Upper lobe of left lung (tissue), 6 donors: ENCODE measurements at regions not wholly inside any gene's neighbourhood (a gene's known extent, or its start where the extent isn't known, plus 50 kb on each side); places are given as distances from the start of the nearest gene placed in this dataset.

ENCODE experiments used
- ATAC-seq, 2 donors: fragments of 200-7000 bp; cut with Tn5 transposase; one replicate each; pipeline ENCODE4 v1.9.1; 2022; ENCODE audit warnings: mild to moderate bottlenecking in 2 of 2, moderate library complexity in 2 of 2; ENCODE audit not compliant: low FRiP score in 2 of 2
- DNase-seq, 2 donors: peaks; one replicate each; pipeline ENCODE4 v3.0.0-alpha.2; 2019 to 2020
- H3K27ac ChIP-seq, 4 donors: fragments of 200-600 bp; sonication (generic); one replicate each; pipeline ENCODE4 v1.5.1; 2016 to 2019
- H3K27me3 ChIP-seq, 4 donors: fragments of 200-600 bp; sonication (generic); one replicate each; pipeline ENCODE4 v1.5.1; 2017 to 2019
- H3K36me3 ChIP-seq, 4 donors: fragments of 200-600 bp; sonication (generic); one replicate each; pipeline ENCODE4 v1.5.1; 2016 to 2019
- H3K4me1 ChIP-seq, 4 donors: fragments of 200-600 bp; sonication (generic); one replicate each; pipeline ENCODE4 v1.5.1; 2018 to 2019
- H3K4me3 ChIP-seq, 4 donors: fragments of 200-600 bp; sonication (generic); one replicate each; pipeline ENCODE4 v1.5.1; 2017 to 2019; ENCODE audit warnings: mild to moderate bottlenecking in 2 of 4, moderate library complexity in 1 of 4
- H3K9me3 ChIP-seq, 4 donors: fragments of 200-600 bp; sonication (generic); one replicate each; pipeline ENCODE4 v1.5.1; 2018 to 2019
- EP300 ChIP-seq, 4 donors: sonication (generic); formaldehyde crosslinking; IDR thresholded peaks; one replicate each; pipeline ENCODE4 v1.5.1; 2017; ENCODE audit warnings: antibody characterized with exemption in 4 of 4, control low read depth in 2 of 4
- POLR2A ChIP-seq, 4 donors: fragments of 450-650 bp; IDR thresholded peaks; one replicate each; pipeline ENCODE4 v1.5.1; 2016 to 2017; ENCODE audit warnings: antibody characterized with exemption in 4 of 4, mild to moderate bottlenecking in 2 of 4
- POLR2AphosphoS5 ChIP-seq, 2 donors: sonication (generic); formaldehyde crosslinking; IDR thresholded peaks; one replicate each; pipeline ENCODE4 v1.5.1; 2017; ENCODE audit warnings: antibody characterized with exemption in 2 of 2
- WGBS, 2 donors: methylation state at CpG; one replicate each; pipeline ENCODE4 v1.1.5; 2017 to 2018; 5-methylcytosine and 5-hydroxymethylcytosine counted together
- TF ChIP-seq, protein P1 (sequence below), 6 experiments: fragments of 450-650 bp in 4 of 6; fragments of 200-600 bp in 2 of 6; sonication (generic) in 2 of 6; IDR thresholded peaks; one replicate each; pipeline ENCODE4 v1.5.1; 2016 to 2019; ENCODE audit warnings: antibody characterized with exemption in 6 of 6
- donor health status: DM: no; HTN: no; CAD: no; lungs with moderate emphysema.
- donor health status: DM: no; HTN: yes; CAD: no; lungs with severe emphysema.

DNA sequence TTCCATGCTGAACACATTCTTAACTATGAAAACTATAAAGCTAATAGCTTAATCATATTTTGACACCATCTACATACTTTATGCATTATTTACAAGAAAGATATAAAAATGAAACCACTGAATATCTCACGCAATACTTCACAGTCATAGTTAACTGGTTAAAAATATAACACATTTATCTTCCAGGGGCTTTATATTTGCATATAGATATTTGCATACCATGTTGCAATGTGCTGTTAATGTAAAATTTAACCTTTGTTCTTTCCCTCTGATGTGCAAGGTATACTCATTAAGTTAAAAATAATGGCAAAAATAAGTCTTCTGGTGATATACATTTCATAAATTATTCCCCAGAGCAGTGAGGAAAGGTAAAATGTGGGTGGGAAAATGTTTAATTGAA is 76.9 kb upstream of the MGMT start:
- DNase-seq: no peak
- ATAC-seq: no peak
- Histone ChIP-seq H3K36me3 (no peaks in the 10 kb centered on the region), H3K9me3 (no peaks in the 10 kb centered on the region), H3K4me3 (no peak overlapping the region), H3K27me3 (no peaks in the 10 kb centered on the region), H3K4me1 (no peaks in the 10 kb centered on the region), H3K27ac (no peak overlapping the region)
- WGBS, 2 donors: 91 to 97% methylated on average over 1 of the region's 1 CpG
- TF ChIP-seq EP300 (IDR thresholded peaks at IDR 0.05) (no peak), POLR2A (IDR thresholded peaks at IDR 0.05) (no peak), POLR2AphosphoS5 (IDR thresholded peaks at IDR 0.05) (no peak)
- TF ChIP-seq, protein P1, sequence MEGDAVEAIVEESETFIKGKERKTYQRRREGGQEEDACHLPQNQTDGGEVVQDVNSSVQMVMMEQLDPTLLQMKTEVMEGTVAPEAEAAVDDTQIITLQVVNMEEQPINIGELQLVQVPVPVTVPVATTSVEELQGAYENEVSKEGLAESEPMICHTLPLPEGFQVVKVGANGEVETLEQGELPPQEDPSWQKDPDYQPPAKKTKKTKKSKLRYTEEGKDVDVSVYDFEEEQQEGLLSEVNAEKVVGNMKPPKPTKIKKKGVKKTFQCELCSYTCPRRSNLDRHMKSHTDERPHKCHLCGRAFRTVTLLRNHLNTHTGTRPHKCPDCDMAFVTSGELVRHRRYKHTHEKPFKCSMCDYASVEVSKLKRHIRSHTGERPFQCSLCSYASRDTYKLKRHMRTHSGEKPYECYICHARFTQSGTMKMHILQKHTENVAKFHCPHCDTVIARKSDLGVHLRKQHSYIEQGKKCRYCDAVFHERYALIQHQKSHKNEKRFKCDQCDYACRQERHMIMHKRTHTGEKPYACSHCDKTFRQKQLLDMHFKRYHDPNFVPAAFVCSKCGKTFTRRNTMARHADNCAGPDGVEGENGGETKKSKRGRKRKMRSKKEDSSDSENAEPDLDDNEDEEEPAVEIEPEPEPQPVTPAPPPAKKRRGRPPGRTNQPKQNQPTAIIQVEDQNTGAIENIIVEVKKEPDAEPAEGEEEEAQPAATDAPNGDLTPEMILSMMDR (IDR thresholded peaks at IDR 0.05): no peak

DNA sequence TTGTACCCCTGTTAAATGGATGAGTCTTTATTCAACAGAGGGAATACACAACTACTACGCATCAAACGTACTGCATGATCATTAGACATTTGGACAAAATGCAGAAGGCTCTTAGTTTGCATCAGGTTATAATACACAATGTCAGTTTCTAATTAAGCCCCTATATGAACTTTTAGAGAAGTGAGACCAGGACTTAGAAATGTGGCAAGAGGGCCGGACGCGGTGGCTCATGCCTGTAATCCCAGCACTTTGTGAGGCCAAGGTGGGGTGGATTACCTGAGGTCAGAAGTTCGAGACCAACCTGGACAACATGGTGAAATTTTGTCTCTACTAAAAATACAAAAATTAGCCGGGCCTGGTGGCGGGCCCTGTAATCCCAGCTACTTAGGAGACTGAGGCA is 76.3 kb upstream of the MGMT start:
- 91 to 93% methylated on average over 8 of the region's 8 CpGs for WGBS, 2 donors
- Histone ChIP-seq H3K9me3 (no peaks in the 10 kb centered on the region), H3K4me3 (no peak overlapping the region), H3K36me3 (no peaks in the 10 kb centered on the region), H3K27ac (no peak overlapping the region), H3K4me1 (no peaks in the 10 kb centered on the region), H3K27me3 (no peaks in the 10 kb centered on the region)
- no peak for DNase-seq
- no peak for ATAC-seq
- TF ChIP-seq, protein P1 (IDR thresholded peaks at IDR 0.05): no peak
- TF ChIP-seq EP300 (IDR thresholded peaks at IDR 0.05) (no peak), POLR2A (IDR thresholded peaks at IDR 0.05) (no peak), POLR2AphosphoS5 (IDR thresholded peaks at IDR 0.05) (no peak)

DNA sequence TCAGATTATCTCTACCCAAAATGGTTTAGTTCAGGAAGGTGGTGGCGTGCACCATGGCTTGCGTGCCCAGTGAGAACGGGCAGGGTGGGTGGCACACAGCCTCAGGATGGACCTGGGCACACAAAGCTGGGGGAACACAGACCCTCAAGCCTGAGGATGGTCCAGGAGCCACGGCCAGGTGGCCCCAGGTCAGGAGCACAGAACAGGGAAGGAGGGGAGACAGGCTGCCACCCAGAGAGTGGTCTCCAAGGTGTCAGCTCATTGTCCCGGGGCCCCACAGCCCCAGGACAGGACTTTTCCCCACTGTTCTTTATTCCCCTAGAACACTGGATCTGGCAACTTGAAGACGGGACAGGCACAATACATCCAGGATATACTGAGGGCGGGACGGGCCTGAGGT is 75.6 kb upstream of the MGMT start:
- TF ChIP-seq POLR2A (IDR thresholded peaks at IDR 0.05) (no peak), EP300 (IDR thresholded peaks at IDR 0.05) (no peak), POLR2AphosphoS5 (IDR thresholded peaks at IDR 0.05) (no peak)
- TF ChIP-seq, protein P1 (IDR thresholded peaks at IDR 0.05): no peak
- Histone ChIP-seq H3K4me1 (no peaks in the 10 kb centered on the region), H3K4me3 (no peak overlapping the region), H3K36me3 (no peaks in the 10 kb centered on the region), H3K27ac (no peak overlapping the region), H3K9me3 (no peaks in the 10 kb centered on the region), H3K27me3 (no peaks in the 10 kb centered on the region)
- no peak for DNase-seq
- ATAC-seq: no peak
- 82 to 87% methylated on average over 8 of the region's 8 CpGs for WGBS, 2 donors

DNA sequence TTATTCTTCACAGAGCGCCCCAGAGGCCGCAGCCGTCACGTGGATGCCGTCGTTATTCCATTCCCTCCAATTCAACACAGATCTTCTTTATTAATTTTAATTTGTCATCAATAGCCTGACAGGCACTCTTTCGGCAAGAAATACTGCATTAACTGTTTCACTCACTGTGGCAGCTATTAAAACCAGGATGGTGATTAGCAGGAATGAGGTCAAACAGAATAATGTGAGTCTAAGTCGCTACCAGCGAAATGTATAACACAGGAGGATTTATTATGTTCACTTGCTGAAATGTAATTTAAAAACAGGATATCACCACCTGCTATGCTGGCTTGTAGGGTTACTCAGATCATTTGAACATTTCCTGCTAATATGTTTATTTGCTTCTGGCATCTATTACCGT is 74.2 kb upstream of the MGMT start:
- ATAC-seq (no peak), DNase-seq (no peak)
- TF ChIP-seq POLR2A (IDR thresholded peaks at IDR 0.05) (no peak), EP300 (IDR thresholded peaks at IDR 0.05) (no peak), POLR2AphosphoS5 (IDR thresholded peaks at IDR 0.05) (no peak)
- TF ChIP-seq, protein P1 (IDR thresholded peaks at IDR 0.05): no peak
- Histone ChIP-seq H3K27me3 (no peaks in the 10 kb centered on the region), H3K4me1 (no peaks in the 10 kb centered on the region), H3K4me3 (no peak overlapping the region), H3K36me3 (no peaks in the 10 kb centered on the region), H3K27ac (no peak overlapping the region), H3K9me3 (no peaks in the 10 kb centered on the region)
- WGBS, 2 donors: 56 to 75% methylated on average over 10 of the region's 10 CpGs

DNA sequence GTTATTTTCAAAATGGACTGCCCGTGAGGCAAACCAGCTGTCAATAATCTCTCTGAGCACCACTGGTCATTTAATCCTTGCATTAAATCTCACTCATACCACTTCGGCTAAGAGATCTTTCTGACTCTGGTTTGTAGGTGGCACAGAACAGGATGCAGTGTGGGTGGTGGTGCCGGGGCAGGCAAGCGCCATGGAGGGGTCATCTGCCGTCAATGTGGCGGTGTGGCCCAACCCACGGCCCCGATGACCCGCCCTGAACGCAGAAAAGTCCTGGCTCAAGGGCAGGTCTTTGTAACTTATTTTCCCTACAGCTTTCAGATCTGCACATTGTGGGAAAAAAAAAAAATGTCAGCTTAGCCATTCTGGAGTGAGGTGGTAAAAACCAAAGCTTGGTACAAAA is 73.2 kb upstream of the MGMT start:
- WGBS, 2 donors: 54 to 83% methylated on average over 10 of the region's 10 CpGs
- Histone ChIP-seq H3K4me3 (no peak overlapping the region), H3K9me3 (no peaks in the 10 kb centered on the region), H3K27ac (no peak overlapping the region), H3K4me1 (no peaks in the 10 kb centered on the region), H3K27me3 (no peaks in the 10 kb centered on the region), H3K36me3 (no peaks in the 10 kb centered on the region)
- DNase-seq (peak in 1 of 2 donors; percentile 52), ATAC-seq (no peak)
- no peak for TF ChIP-seq EP300 (IDR thresholded peaks at IDR 0.05)
- TF ChIP-seq, protein P1 (IDR thresholded peaks at IDR 0.05): no peak
- TF ChIP-seq POLR2AphosphoS5 (IDR thresholded peaks at IDR 0.05): no peak
- no peak for TF ChIP-seq POLR2A (IDR thresholded peaks at IDR 0.05)
